PC-9 (cell line): ENCODE measurements at regions not wholly inside any gene's neighbourhood (a gene's known extent, or its start where the extent isn't known, plus 50 kb on each side); places are given as distances from the start of the nearest gene placed in this dataset.

ENCODE experiments used
- EZH2 ChIP-seq: fragments of 200-600 bp; sonication (generic); IDR thresholded peaks from 2 replicates; pipeline ENCODE4 v1.8.0; 2017; ENCODE audit warnings: antibody characterized with exemption, low read depth
- TF ChIP-seq, protein P1 (sequence below): fragments of 200-600 bp; sonication (generic); conservative IDR thresholded peaks from 2 replicates; pipeline ENCODE4 v1.6.1; 2017; ENCODE audit warnings: mixed run types, antibody characterized with exemption, mild to moderate bottlenecking, moderate library complexity

GRCh38 chr10:130483691-130484467, 347.7 kb downstream of the GLRX3 start:
- TF ChIP-seq, protein P1, sequence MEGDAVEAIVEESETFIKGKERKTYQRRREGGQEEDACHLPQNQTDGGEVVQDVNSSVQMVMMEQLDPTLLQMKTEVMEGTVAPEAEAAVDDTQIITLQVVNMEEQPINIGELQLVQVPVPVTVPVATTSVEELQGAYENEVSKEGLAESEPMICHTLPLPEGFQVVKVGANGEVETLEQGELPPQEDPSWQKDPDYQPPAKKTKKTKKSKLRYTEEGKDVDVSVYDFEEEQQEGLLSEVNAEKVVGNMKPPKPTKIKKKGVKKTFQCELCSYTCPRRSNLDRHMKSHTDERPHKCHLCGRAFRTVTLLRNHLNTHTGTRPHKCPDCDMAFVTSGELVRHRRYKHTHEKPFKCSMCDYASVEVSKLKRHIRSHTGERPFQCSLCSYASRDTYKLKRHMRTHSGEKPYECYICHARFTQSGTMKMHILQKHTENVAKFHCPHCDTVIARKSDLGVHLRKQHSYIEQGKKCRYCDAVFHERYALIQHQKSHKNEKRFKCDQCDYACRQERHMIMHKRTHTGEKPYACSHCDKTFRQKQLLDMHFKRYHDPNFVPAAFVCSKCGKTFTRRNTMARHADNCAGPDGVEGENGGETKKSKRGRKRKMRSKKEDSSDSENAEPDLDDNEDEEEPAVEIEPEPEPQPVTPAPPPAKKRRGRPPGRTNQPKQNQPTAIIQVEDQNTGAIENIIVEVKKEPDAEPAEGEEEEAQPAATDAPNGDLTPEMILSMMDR = no peak
- TF ChIP-seq EZH2 = no peak
